Adrenal gland (tissue), 5 donors: ENCODE measurements at regions not wholly inside any gene's neighbourhood (a gene's known extent, or its start where the extent isn't known, plus 50 kb on each side); places are given as distances from the start of the nearest gene placed in this dataset.

Source experiments
- CTCF ChIP-seq, 6 experiments: fragments of 450-650 bp in 4 of 6; fragments of 200-600 bp in 2 of 6; sonication (generic) in 1 of 6; IDR thresholded peaks; 1 replicate in 5 of 6; 2 replicates in 1 of 6; pipeline versions ENCODE4 v1.5.1 to v1.8.0; 2016 to 2021; ENCODE audit warnings: antibody characterized with exemption in 6 of 6, mild to moderate bottlenecking in 2 of 6, moderate library complexity in 1 of 6
- POLR2A ChIP-seq, 2 donors: fragments of 450-650 bp; IDR thresholded peaks; one replicate each; pipeline ENCODE4 v1.6.1; 2017; ENCODE audit warnings: antibody characterized with exemption in 2 of 2, mild to moderate bottlenecking in 2 of 2, moderate library complexity in 1 of 2
- donor health status: DM: no; HTN: no; CAD: no.

GRCh38 chr2:38224821-38225437 is 149.0 kb upstream of the CYP1B1 start:
- TF ChIP-seq CTCF (IDR thresholded peaks at IDR 0.05) = no peak
- no peak for TF ChIP-seq POLR2A (IDR thresholded peaks at IDR 0.05)
